HFF-Myc (cell line): ENCODE measurements at regions not wholly inside any gene's neighbourhood (a gene's known extent, or its start where the extent isn't known, plus 50 kb on each side); places are given as distances from the start of the nearest gene placed in this dataset.

Experiments
- DNase-seq: peaks from one replicate; pipeline ENCODE4 v3.0.0-alpha.2; 2011; ENCODE audit warnings: low read depth; ENCODE audit errors: extremely low read depth
- H3K4me3 ChIP-seq: replicated peaks from 2 replicates; pipeline ENCODE4 v1.5.1; 2011; ENCODE audit warnings: low read depth, mild to moderate bottlenecking, control low read depth, low read length
- TF ChIP-seq, protein P1 (sequence below): IDR thresholded peaks from 2 replicates; pipeline ENCODE4 v1.5.1; 2012; ENCODE audit warnings: mild to moderate bottlenecking, low read depth, low read length, control low read depth; ENCODE audit errors: missing control alignments

- TF ChIP-seq, protein P1, sequence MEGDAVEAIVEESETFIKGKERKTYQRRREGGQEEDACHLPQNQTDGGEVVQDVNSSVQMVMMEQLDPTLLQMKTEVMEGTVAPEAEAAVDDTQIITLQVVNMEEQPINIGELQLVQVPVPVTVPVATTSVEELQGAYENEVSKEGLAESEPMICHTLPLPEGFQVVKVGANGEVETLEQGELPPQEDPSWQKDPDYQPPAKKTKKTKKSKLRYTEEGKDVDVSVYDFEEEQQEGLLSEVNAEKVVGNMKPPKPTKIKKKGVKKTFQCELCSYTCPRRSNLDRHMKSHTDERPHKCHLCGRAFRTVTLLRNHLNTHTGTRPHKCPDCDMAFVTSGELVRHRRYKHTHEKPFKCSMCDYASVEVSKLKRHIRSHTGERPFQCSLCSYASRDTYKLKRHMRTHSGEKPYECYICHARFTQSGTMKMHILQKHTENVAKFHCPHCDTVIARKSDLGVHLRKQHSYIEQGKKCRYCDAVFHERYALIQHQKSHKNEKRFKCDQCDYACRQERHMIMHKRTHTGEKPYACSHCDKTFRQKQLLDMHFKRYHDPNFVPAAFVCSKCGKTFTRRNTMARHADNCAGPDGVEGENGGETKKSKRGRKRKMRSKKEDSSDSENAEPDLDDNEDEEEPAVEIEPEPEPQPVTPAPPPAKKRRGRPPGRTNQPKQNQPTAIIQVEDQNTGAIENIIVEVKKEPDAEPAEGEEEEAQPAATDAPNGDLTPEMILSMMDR, result no peak
- H3K4me3 ChIP-seq, result no peak overlapping the region
- DNase-seq, result no peak
Observed at GRCh38 chr18:77369644-77370043, 120.0 kb downstream of the GALR1 start.

DNA sequence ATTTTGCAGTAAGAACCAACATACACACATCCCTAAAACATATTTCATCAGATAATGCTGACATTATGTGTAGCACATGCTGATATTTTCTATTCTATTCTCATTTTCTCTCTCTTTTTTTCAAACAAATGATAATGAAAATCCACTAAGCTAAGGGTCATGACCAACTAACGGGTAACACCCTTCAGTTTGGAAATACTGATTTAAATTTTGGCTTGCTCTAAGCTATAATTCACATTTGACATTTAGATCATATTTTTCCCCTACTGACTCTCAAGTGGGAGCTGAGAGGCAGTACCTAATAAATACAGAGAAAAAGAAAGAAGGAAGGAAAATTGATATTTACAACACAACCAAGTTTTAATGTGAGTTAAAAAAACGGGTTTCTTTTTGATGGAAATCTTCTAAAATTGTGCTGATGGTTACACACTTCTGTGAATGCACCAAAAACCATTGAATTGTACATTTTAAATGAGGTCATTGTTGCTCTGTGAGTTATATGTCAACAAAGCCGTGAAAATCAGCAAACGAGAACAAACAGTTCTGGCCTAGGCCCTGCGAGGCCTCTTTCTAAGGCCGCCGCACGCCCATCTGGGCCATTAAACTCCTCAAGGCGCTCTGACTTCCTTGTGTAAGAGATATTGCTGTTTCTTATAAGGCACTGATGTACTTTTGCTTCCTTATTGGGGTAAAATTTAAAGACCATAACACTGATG is 124.2 kb downstream of the GALR1 start:
- no peak for DNase-seq

GRCh38 chr18:77374446-77374805 is 124.8 kb downstream of the GALR1 start:
- no peak overlapping the region for H3K4me3 ChIP-seq
- TF ChIP-seq, protein P1, result no peak
- DNase-seq, result no peak

More for the DNA sequence above, 124.2 kb downstream of the GALR1 start:
- TF ChIP-seq, protein P1, result no peak
- H3K4me3 ChIP-seq, result no peak overlapping the region

GRCh38 chr18:77376043-77376732 is 126.5 kb downstream of the GALR1 start:
- TF ChIP-seq, protein P1, result no peak
- DNase-seq, result no peak
- H3K4me3 ChIP-seq, result no peak overlapping the region

GRCh38 chr18:77376733-77377094 is 127.1 kb downstream of the GALR1 start:
- TF ChIP-seq, protein P1, result no peak
- no peak for DNase-seq
- no peak overlapping the region for H3K4me3 ChIP-seq

DNA sequence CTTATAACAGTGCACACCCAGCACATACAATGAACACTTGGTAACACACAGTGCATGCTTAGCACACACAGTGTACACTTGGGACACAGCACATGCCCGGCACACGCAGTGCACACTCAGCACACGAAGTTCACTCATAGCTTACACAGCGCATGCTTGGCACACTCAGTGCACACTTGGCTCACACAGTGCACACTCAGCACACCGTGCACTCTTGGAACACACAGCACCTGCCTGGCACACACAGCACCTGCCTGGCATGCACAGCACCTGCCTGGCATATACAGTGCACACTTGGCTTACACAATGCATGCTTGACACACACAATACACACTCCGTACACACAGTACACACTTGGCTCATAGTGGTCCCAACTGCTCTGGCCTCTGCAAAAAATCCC is 128.2 kb downstream of the GALR1 start:
- DNase-seq, result no peak
- TF ChIP-seq, protein P1, result no peak
- no peak overlapping the region for H3K4me3 ChIP-seq
